Nephron progenitor cell (in vitro differentiated cells): ENCODE measurements at regions not wholly inside any gene's neighbourhood (a gene's known extent, or its start where the extent isn't known, plus 50 kb on each side); places are given as distances from the start of the nearest gene placed in this dataset.
A peak's percentile ranks its signal among the peaks of the same experiment; 100 is the strongest.

Experiments
- DNase-seq: peaks from one replicate; pipeline ENCODE4 v3.0.0; 2021
- H3K27ac Mint-ChIP-seq: 2 replicates; pipeline ENCODE4 v1.8.0; 2021; ENCODE audit warnings: mild to moderate bottlenecking, moderate library complexity, mixed read lengths
- H3K27me3 Mint-ChIP-seq: 2 replicates; pipeline ENCODE4 v1.8.0; 2021; ENCODE audit warnings: mild to moderate bottlenecking, low read depth, mixed read lengths; ENCODE audit not compliant: poor library complexity
- H3K36me3 Mint-ChIP-seq: 2 replicates; pipeline ENCODE4 v1.8.0; 2021; ENCODE audit warnings: low read depth, mixed read lengths
- H3K4me1 Mint-ChIP-seq: 2 replicates; pipeline ENCODE4 v1.8.0; 2021; ENCODE audit warnings: mixed read lengths
- H3K4me3 Mint-ChIP-seq: 2 replicates; pipeline ENCODE4 v1.8.0; 2021; ENCODE audit warnings: mild to moderate bottlenecking, moderate library complexity, mixed read lengths
- H3K9me3 Mint-ChIP-seq: 2 replicates; pipeline ENCODE4 v1.8.0; 2021; ENCODE audit warnings: mild to moderate bottlenecking, moderate library complexity, mixed read lengths
- TF ChIP-seq, protein P1 (sequence below): fragments of 200-600 bp; sonication (generic); IDR thresholded peaks from 2 replicates; pipeline ENCODE4 v1.5.0; 2021; ENCODE audit warnings: antibody characterized with exemption

DNA sequence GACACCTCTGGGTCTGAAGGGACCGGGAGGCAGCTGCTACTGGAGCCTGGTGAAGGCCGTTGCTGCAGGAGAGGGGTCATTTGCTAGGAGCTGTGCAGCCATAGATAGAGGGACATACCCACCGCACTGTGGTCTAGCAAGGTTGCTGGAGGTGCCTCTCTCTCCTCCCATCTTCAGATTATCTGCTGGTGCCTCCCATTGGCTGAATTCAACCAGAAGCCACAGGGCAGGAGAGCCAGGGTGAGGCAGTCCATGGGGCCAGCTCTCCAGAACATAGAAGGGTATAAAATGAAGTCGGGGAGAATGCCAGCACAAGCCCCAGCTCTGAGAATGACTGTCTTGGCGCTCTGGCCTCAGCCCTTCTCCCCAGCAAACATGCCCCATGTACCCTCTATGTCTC is 98.0 kb downstream of the VEGFA start:
- no peak for DNase-seq
- TF ChIP-seq, protein P1, sequence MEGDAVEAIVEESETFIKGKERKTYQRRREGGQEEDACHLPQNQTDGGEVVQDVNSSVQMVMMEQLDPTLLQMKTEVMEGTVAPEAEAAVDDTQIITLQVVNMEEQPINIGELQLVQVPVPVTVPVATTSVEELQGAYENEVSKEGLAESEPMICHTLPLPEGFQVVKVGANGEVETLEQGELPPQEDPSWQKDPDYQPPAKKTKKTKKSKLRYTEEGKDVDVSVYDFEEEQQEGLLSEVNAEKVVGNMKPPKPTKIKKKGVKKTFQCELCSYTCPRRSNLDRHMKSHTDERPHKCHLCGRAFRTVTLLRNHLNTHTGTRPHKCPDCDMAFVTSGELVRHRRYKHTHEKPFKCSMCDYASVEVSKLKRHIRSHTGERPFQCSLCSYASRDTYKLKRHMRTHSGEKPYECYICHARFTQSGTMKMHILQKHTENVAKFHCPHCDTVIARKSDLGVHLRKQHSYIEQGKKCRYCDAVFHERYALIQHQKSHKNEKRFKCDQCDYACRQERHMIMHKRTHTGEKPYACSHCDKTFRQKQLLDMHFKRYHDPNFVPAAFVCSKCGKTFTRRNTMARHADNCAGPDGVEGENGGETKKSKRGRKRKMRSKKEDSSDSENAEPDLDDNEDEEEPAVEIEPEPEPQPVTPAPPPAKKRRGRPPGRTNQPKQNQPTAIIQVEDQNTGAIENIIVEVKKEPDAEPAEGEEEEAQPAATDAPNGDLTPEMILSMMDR, result no peak
- Mint-ChIP-seq H3K9me3 (no peaks in the 10 kb centered on the region), H3K27ac (no peak overlapping the region), H3K4me3 (no peak overlapping the region), H3K36me3 (no peaks in the 10 kb centered on the region), H3K4me1 (peaks cover 73% of the 10 kb centered on the region), H3K27me3 (peaks cover 53% of the 10 kb centered on the region)

DNA sequence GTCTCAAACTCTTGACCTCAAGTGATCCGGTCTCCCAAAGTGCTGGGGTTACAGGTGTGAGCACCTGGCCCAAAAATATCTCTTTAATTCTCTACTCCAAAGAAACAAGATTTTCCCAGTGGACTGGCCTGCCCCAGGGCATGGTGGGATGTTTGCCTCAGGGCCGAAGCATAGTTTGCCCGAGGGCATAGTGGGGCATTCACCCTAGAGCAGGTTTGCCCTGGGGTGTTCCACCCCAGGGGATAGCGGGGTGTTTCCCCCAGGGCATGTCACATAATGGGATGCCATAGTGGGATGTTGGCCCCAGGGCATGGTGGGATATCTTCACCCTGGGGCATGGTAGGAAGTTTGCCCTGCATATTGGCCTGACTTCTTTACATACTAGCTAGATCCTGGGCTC is 97.2 kb downstream of the VEGFA start:
- H3K36me3 Mint-ChIP-seq, result no peaks in the 10 kb centered on the region
- H3K4me3 Mint-ChIP-seq, result no peak overlapping the region
- H3K27me3 Mint-ChIP-seq, result peaks cover 45% of the 10 kb centered on the region

DNA sequence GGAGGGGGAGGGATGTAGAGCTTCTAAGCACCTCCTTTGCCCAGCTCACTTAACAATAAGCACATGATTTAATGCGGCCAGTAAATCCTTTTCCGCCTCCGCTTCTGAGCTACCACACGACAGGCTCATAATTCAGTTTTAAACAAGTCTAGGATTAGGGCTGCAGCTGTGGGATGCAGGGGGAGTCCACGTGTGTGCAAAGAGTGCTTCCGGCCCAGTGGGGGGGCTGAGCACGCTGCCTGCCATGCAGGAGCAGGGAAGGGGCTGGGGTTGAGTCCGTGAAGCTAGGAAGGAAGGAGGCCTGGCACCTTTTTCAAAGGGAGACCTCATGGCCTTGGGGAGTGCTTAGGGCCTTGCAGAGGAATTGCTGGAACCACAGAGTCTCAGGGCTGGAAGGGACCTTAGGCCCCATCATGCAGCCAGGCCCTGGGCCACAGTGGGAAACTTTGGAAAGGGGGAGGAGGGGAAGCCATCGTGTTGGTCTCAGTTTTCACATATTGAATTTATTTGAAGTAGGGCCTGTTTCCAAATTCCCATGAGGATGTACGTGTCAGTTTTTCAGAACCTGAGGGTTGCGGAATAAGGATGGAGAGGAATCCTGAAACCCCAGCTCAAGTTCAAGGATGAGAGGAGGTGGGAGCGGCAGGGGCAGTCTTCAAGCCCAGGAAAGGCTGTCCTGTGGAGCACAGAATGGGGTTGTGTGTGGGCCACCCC is 96.1 kb downstream of the VEGFA start:
- Mint-ChIP-seq H3K9me3 (no peaks in the 10 kb centered on the region), H3K27ac (peak overlapping the region; percentile 46), H3K36me3 (no peaks in the 10 kb centered on the region), H3K27me3 (peaks cover 38% of the 10 kb centered on the region), H3K4me3 (no peak overlapping the region), H3K4me1 (peaks cover 77% of the 10 kb centered on the region)
- TF ChIP-seq, protein P1, result no peak
- DNase-seq, result peak; percentile 67

More for the DNA sequence above, 97.2 kb downstream of the VEGFA start:
- H3K4me1 Mint-ChIP-seq, result peaks cover 71% of the 10 kb centered on the region
- TF ChIP-seq, protein P1, result no peak
- no peak for DNase-seq
- H3K27ac Mint-ChIP-seq, result no peak overlapping the region
- H3K9me3 Mint-ChIP-seq, result no peaks in the 10 kb centered on the region

DNA sequence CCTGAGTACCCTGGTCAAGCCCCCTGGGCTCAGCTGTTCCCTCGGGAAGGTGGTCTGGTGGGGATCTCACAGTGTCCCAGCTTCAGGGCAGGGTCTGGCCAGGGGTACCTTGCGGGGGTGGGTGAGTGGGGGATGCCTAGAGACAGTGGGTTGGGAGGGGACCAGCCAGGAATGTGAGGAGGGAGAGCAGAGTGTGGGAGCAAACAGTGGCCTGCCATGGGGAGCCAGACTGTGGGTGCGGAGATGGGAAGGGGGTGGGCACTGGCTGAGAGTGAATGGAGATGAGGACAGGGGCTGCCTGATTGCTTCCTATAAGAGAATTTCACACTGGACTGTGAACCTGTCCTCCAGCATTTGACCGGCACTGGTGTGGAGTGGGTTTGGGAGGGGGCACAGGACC is 95.1 kb downstream of the VEGFA start:
- peaks cover 71% of the 10 kb centered on the region for H3K4me1 Mint-ChIP-seq

DNA sequence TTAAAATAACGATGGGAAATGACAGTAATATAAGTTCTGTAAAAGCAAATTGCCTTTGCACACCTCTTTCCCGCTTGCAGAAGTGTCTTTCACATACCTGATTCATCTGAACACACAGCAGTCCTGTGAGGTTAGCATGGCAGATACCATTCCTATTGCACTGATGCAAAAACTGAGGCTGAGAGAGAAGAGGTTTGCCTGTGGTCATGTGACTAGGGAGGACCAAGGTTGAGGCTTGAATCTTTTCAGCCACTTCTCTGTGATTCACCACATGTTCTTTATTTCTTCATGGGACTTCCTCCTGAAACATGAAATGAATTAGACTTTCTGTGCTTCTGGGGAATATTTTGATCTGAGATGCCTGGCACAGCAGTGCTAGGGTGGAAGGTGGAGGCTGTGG is 92.9 kb downstream of the VEGFA start:
- no peaks in the 10 kb centered on the region for H3K9me3 Mint-ChIP-seq
- no peaks in the 10 kb centered on the region for H3K36me3 Mint-ChIP-seq
- H3K27me3 Mint-ChIP-seq, result peaks cover 25% of the 10 kb centered on the region
- no peak overlapping the region for H3K27ac Mint-ChIP-seq
- H3K4me3 Mint-ChIP-seq, result no peak overlapping the region
- TF ChIP-seq, protein P1, result no peak
- H3K4me1 Mint-ChIP-seq, result peaks cover 72% of the 10 kb centered on the region
- DNase-seq, result no peak

More for the DNA sequence above, 95.1 kb downstream of the VEGFA start:
- H3K27me3 Mint-ChIP-seq, result peaks cover 35% of the 10 kb centered on the region
- H3K9me3 Mint-ChIP-seq, result no peaks in the 10 kb centered on the region
- no peak overlapping the region for H3K27ac Mint-ChIP-seq
- H3K36me3 Mint-ChIP-seq, result no peaks in the 10 kb centered on the region
- no peak overlapping the region for H3K4me3 Mint-ChIP-seq
- TF ChIP-seq, protein P1, result no peak
- no peak for DNase-seq
